COLO668 (cell line): ENCODE measurements at regions not wholly inside any gene's neighbourhood (a gene's known extent, or its start where the extent isn't known, plus 50 kb on each side); places are given as distances from the start of the nearest gene placed in this dataset.

ENCODE experiments used
- DNase-seq: peaks from one replicate; lab custom pipeline; 2025; ENCODE audit not compliant: unreplicated experiment; lab: John Stamatoyannopoulos, UW

DNA sequence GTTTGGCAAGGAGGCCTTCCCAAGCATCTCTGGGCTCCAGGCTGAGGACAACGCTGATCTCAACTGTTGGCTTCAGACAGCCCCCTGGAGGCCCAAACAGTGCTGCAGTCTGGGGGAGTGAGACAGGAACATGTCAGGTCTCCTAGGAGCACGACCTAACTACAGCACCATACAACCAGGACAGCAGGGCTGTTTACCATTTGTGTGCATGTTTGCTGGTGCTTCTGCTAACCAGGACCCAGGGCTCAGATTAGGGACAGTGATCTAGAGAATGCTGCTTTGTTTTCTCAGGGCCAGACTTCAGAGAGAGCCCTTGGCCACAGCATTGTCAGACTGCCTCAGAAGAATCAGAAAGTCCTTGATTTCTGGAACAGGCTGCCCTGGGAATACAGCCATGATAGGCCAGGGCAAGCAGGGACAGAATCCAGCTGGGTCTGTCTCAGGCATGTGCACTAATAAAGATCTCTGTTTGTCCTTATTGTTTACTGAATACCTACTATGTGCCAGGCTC, 126.5 kb downstream of the VPREB1 start:
- peak; percentile 13 for DNase-seq

DNA sequence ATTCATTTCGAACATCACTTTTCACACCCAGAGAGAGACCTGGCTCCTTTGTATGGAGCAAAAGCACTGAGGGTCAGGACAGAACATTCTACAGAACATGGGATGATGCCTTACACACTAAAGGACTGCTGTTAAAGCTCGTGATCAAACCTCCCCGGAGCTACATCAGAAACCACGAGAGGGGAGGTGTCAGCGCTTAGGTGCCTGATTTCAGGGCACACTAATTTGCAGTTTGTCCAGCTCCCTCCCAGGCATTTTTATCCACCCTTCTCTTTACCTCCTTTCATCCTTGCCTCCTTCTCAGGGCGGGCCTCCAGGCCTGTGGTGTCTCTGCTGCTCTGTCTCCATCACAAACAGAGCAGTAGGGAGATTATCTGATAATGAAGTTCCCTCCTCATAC, 127.5 kb downstream of the VPREB1 start:
- DNase-seq: no peak

DNA sequence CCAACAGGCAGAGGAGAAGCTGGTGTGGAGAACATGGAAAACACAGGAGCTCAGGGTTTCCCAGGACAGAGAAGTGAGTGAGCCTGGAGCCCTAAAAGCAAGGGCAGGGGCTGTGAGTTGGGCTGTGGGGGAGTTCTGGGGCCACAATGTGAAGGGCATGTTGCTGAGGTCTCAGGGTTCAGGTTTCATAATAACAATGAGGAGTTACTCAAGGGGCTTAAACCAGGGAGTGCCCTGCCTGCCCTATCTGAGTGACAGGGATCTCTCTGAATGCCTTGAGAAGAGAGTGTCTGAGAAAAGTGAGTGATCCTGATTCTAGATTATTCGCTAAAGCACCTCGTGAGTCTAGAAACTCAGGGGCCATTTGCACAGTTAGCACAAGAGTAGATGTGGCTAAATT, 129.6 kb downstream of the VPREB1 start:
- no peak for DNase-seq

DNA sequence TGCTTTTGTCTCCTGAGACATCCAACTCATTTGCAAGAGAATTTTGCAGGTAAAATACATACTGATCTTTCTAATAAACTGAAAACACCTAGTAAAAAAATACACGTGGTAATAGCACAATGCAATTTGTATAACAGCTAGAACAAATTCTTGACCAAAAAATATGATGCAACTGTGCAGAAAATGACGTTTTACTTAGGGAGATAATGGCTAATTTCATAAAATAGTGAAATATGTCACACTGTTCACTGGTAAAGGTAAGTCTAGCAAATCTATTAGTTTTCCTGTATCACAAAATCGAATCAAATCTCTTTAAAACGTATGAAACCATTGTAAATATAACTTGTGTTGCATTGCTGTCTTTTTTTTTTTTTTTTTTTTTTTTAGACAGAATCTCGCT, 130.0 kb downstream of the VPREB1 start:
- DNase-seq: no peak

DNA sequence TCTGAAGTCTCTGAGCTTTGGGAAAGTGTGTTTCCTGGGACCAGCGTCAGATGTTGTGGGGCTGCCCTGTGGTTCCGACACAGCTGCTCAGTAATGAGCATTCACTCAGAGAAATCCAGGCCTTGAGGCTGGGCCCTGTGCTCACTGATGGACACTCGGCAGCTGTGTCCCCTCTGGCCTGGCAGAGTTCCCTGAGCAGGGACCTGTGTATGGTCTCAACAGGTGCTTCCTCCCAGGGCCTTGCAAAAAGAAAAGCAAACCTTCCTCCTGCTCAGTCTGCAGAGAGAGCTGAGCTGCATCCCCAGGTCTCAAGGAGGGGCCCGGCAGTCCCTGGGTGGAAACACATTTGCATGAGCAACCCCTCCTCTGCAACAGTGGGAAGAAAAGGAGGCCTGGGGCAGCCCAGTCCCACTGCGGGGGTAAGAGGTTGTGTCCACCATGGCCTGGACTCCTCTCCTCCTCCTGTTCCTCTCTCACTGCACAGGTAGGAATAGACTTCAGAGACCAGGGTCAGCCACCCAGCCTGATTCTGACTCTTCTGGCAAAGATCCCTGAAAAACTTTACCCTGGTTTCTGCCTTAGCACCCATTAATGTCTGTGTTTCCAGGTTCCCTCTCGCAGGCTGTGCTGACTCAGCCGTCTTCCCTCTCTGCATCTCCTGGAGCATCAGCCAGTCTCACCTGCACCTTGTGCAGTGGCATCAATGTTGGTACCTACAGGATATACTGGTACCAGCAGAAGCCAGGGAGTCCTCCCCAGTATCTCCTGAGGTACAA, 131.2 kb downstream of the VPREB1 start:
- DNase-seq: peak; percentile 10

DNA sequence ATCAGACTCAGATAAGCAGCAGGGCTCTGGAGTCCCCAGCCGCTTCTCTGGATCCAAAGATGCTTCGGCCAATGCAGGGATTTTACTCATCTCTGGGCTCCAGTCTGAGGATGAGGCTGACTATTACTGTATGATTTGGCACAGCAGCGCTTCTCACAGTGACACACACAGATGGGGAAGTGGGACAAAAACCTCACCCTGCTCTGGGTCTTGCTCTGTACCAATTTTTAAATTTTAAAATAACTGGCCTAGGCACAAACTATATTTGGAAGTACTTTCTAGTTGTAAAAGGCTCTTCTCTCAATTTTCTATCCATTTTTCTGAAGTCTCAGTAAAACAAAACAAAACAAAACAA, 131.7 kb downstream of the VPREB1 start:
- no peak for DNase-seq

DNA sequence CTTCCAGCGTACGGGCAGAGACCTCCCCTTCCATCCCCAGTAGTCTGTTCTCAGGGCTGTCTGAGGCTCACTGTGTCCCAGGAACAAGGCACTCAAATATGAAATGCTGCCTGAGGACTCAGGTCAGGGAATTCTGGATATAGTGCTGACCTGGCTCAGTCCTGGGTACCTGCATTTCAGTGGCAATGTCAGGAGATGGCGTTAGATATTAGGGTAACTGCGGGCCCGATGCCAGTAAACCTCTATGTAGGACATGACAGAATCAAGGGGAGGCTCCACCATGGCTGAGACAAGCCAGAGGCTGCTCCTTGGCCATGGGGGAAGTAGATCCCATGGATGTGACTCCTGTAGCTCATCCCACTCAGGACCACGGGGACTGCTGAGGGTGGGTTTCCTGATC, 131.7 kb downstream of the ZNF280B start:
- DNase-seq: peak; percentile 22

DNA sequence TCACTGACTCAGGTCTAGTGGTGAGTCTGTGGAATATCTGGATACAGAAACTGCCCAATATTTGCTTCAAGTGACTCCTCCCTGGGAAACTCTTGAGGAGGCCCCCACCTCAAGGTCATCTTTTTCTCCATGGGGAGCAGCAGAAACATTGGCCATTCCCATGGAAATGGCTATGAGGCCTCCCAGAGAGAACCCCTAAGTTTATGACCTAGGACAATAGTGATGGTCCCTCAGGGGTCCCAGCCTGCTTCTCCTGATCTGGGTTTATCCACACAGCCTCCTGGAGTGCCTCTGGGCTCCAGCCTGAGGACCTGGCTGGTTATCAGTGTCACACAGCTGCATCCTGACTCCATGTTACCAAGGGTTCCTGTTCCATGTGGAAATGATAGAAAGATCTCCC, 131.2 kb downstream of the ZNF280B start:
- DNase-seq: no peak

DNA sequence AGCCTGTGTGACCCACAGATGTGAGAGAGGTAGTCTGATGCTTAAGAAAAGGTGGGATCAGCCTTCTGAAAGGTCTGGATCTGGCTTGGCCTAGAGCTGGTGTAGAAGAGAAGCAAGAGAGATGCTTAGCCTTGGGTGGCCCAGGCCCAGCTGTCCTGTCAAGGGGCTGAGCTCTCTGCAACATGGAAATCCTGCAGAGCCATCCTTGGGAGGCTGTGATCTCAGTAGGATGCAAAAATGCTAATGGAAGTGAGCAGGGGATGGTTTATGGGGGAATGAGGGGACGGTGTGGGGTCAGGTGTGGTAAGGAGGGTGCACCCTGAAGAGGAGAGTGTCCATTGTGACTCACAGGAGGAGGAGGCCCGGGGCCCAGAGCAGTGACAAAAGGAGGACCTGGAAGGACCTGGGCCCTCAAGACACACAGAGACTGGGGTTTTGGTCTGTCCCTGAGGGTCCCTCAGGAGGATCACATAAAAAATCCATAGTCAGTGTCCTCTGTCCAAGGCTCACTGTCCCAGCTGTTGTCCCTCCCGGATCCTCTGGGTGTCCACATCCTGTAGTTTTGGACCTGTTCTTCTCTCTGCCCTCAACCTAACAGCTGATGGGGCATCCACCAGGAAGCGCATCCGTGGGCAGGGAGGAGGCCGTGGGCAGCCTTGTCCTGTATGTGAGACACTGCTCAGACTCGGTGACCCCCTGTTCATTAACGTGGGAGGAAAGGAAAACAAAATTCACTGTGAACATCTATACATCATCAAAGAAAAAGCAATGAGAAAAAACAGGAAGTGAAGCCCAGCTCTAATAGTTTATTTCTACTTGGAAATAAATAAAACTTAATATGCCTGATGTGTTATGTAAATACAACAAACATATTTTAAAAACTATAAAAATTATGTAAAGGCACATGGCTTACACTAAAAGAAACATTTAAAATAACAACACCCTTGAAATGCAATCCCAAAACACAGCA, 129.8 kb downstream of the ZNF280B start:
- no peak for DNase-seq

DNA sequence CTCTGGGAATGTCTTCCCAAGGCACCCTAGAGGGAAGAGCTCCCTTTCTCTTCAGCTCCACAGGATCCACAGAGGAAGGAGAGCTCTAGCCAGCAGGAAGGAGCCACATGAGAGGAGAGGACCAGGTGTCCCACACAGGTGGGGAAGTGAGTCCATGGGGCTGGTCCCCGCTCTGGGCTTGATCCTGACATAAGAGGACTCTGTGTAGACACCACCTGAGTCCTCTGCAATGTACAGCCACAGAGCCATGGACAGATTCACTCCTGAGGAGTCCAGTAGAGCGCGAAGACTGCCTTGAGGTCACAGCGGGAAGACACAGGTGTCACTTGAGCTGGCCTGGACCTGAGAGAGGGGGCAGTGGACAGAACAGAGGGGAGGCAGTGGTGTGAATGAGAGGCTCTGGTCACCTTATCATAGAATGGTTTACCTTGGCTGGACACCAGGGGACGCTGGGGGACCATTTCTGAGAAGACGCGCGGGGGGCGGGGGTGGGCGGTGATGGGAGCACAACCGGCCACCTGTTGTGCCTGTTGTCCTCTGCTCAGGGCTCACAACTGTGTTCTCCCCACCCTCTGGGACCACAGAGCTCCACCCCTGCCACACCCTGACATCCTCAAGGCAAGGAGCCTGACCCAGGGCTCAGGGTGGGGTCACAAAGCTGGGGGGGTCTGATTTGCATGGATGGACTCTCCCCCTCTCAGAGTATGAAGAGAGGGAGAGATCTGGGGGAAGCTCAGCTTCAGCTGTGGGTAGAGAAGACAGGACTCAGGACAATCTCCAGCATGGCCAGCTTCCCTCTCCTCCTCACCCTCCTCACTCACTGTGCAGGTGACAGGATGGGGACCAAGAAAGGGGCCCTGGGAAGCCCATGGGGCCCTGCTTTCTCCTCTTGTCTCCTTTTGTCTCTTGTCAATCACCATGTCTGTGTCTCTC, 128.2 kb downstream of the ZNF280B start:
- DNase-seq: peak; percentile 78

DNA sequence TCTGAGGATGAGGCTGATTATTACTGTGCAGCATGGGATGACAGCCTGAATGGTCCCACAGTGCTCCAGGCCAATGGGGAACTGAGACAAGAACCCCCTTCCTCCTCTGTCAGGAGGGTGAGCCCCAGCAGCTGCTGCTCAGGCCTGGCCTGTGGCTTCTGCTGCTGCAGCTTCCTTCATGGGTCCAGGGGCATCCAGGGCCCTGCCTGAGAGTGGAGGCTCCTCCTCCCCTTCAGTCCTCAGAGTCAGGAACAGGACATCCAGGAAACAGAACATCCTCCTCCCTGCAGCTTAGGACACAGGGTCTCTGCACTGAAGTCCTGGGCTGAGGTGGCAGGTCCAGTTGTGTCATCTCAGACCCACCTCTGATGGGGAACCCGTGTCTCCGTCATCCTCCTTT, 127.2 kb downstream of the ZNF280B start:
- peak; percentile 15 for DNase-seq

DNA sequence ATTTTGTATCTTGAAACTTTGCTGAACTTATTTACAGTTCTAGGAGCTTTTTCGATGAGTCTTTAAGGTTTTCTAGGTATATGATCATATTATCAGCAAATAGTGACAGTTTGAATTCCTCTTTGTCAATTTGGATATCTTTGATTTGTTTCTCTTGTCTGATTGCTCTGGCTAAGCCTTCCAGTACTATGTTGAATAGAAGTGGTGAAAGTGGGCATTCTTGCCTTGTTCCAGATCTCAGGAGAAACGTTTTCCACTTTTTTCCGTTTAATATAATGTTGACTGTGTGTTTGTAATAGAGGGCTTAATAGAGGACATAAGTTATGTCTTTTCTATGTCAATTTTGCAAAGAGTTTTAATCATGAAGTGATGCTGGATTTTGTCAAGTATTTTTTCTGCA, 124.3 kb downstream of the ZNF280B start:
- no peak for DNase-seq

DNA sequence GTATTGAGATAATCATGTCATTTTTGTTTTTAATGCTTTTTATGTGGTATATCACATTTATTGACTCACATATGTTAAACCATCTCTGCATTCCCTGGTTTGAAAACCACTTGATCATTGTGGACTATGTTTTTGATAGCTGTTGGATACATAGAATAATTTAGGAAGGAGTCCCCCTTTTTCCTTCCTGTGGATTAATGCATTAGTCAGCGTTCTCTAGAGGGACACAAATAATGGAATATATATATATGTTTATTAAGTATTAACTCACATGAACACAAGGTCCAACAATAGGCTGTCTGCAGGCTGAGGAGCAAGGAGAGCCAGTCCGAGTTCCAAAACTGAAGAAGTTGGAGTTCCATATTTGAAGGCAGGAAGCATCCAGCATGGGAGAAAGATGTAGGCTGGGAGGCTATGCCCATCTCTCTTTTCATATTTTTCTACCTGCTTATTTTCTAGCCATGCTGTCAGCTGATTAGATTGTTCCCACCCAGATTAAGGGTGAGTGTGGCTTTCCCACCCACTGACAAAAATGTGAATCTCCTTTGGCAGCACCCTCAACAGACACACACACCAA, 123.8 kb downstream of the ZNF280B start:
- no peak for DNase-seq

DNA sequence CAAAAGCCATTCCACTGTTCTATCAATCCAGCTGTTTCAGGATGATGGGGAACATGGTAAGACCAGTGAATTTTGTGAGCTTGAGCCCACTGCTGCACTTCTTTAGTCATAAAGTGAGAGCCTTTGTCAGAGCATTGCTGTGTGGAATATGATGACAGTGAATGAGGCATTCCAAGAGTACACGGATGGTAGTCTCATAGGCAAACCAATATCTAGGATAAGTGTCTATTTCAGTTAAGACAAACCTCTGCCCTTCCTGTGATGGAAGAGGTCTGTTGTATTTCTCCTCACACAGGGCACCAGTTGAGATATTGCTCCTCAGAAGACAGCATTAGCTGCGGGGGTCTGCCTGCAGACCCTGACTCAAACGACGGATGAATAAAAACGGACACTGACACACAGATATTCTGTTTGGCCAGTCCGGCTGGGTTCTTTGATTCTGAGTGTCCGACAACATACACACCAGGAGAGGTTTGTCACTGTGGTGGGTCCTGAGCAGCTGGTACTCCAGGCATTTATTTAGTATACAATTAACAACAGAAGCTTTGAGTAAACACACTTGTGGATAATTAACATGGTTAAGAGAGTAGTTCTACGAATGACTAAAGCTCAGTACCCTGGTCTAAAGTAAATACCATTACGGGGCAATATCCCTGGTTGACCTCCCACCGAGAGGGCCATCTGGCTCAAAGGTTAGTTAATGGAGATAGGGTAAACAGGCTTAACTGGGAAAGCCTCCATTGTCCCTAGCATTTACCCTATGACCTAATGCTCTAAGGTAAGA, 121.7 kb downstream of the ZNF280B start:
- DNase-seq: peak; percentile 83

DNA sequence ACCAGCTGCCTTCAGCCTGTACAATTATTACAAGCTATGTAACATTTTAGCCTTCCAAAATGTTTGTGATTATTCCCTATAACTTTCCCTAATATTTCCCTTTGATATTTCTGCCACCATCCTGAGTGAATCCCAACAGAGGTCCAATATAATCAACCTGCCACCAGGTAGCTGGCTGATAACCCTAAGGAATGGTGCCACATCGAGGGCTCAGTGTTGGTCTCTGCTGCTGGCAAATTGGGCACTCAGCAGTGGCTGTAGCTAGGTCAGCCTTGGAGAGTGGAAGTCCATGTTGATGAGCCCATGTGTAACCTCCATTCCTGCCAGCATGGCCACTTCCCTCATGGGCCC, 121.2 kb downstream of the ZNF280B start:
- peak; percentile 13 for DNase-seq

DNA sequence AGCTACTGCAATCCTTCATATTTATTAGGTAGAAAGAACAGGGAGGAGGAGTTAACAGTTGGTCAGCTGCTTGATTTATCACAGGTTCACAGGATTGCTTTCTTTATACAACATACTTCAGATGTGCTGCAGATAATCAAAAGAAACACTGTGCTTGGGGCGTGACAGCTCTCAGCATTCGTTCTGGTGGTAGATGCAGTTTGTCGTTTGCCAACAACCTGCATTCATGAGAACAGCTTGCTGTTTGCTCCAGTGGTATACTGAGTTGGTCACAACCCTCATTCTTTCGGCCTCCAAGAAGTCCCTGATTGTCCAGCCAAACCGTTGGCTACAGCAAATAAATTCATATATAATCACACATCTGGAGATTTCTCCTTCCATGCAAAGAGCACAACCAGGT, 120.5 kb downstream of the ZNF280B start:
- no peak for DNase-seq

DNA sequence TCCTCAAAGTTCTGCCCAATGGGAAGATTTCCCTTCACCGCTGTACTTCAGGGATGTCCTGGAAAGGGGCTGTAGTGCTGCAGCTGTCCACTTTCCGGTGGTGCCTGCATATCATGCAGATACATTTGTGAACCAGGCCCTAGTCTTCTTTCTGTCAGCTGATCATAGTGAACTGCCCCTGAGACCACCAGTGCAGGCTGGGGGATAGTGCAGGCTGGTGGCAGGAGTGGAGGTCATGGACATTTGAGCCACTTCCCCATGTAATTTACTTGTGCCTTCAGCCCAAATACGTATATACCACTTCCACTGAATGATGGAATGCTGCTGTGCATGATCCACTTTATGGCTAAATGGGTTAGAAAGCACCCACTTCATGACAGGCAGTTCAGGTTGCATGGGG, 120.0 kb downstream of the ZNF280B start:
- DNase-seq: no peak

DNA sequence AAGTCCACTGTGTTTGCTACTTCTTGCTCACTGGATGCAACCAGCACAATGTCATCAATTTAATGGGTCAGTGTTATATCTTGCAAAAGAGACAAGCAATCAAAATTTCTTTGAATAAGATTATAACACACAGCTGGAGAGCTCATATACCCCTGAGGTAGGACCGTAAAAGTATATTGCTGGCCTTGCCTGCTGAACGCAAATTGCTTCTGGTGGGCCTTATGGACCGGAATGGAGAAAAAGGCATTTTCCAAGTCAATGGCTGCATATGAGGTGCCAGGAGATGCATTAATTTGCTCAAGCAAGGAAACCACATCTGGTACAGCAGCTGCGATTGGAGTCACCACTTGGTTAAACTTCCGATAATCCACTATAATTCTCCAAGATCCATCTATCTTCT, 119.1 kb downstream of the ZNF280B start:
- DNase-seq: no peak

DNA sequence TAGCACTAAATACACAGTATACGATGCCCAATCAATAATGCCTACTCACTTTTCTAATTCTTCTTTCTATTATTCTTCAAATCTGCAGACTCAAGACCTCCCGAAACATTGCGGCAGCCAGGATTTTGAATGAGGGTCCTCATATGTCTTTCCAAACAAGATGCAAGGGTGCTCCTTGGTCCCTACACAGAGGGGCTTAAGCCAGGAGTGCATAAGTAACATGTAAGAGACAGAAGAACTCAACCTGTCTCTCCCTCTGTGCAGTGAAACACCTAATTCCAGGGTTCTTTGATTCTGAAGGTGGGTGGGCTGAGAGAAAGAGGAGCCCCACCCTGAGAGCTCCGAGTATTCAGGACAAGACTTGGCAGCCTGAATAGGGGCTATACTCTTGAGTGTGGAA, 117.6 kb downstream of the ZNF280B start:
- DNase-seq: no peak

DNA sequence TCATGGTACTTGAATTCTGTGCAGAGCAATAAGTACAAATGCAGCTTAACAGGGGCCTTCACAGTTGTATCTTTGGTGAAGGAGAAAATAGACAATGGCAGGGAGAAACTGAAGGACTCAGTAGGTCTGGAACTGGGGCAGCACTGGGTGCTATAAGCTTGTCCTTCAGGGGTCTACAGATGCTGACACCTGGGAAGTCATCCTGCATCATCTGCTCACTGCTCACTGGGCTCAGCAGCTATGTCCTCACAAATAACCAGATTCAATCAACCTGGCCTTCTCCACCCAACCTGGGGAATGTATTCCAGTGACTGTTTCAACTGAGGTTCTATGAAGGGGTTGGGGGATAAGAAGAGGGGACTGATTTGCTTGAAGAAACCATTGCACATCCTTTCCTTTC, 117.0 kb downstream of the ZNF280B start:
- DNase-seq: no peak
